Keratinocyte (primary cell): ENCODE measurements at regions not wholly inside any gene's neighbourhood (a gene's known extent, or its start where the extent isn't known, plus 50 kb on each side); places are given as distances from the start of the nearest gene placed in this dataset.

Experiments used
- CTCF ChIP-seq, 3 experiments: IDR thresholded peaks in 1 of 3; conservative IDR thresholded peaks in 1 of 3; optimal IDR thresholded peaks in 1 of 3; 2 replicates in 2 of 3; 3 replicates in 1 of 3; pipeline versions ENCODE3 to v1.5.1; 2011; ENCODE audit warnings: low read length in 3 of 3, mild to moderate bottlenecking in 3 of 3, moderate library complexity in 2 of 3, control low read depth in 1 of 3, inconsistent platforms in 1 of 3; ENCODE audit not compliant: insufficient read depth in 2 of 3; ENCODE audit errors: extremely low read depth in 1 of 3
- EZH2 ChIP-seq: IDR thresholded peaks from one replicate; pipeline ENCODE4 v1.6.1; 2012; ENCODE audit warnings: inconsistent platforms, mild to moderate bottlenecking, low read length, moderate library complexity

DNA sequence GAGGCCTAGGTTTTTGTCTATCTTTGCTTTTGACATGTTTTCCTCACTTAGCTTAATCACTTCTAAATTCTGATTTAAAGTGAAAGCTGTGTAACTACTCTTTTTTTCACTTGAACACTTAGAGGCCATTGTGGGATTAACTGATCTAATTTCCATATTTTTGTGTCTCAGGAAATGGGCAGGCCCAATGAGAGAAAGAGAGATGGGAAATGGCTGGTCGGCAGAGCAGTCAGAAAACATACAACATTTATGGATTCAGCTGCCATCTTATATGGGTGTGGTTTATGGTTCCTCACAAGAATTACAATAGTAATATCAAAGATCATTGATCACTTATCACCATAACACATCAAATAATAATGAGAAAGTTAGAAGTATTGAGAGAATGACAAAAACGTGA is 320.8 kb downstream of the PTPRC start:
- TF ChIP-seq CTCF (optimal IDR thresholded peaks at IDR 0.05 in 1 of 3, IDR thresholded peaks at IDR 0.05 in 1 of 3, conservative IDR thresholded peaks at IDR 0.05 in 1 of 3; ENCODE audit: extremely low read depth in 1 of 3, insufficient read depth in 2 of 3, low read length in 3 of 3) (no peak), EZH2 (no peak)
